ENCODE measurements at regions not wholly inside any gene's neighbourhood (a gene's known extent, or its start where the extent isn't known, plus 50 kb on each side); places are given as distances from the start of the nearest gene placed in this dataset.

GRCh38 chr2:77823028-77823427 lies 300.9 kb upstream of the LRRTM4 start:
- Histone ChIP-seq H3K27me3 (ENCODE audit: control insufficient read depth, insufficient read depth, low read length) (no peaks in the 10 kb centered on the region), H3K27ac (ENCODE audit: low read depth in 2 of 2, low read length in 2 of 2) (no peak overlapping the region), H3K9ac (ENCODE audit: low read length in 3 of 3) (no peak overlapping the region), H3K4me1 (ENCODE audit: control insufficient read depth in 2 of 3, insufficient read depth in 2 of 3, low read depth in 1 of 3, low read length in 3 of 3) (no peaks in the 10 kb centered on the region), H3K4me3 (ENCODE audit: low read length in 3 of 3) (no peak overlapping the region), H3K36me3 (ENCODE audit: control insufficient read depth in 2 of 3, insufficient read depth in 3 of 3, low read length in 3 of 3) (no peaks in the 10 kb centered on the region), H3K9me3 (ENCODE audit: control insufficient read depth in 2 of 3, insufficient read depth in 1 of 3, low read length in 3 of 3) (no peaks in the 10 kb centered on the region)
- no peak for DNase-seq
- TF ChIP-seq, protein P1, sequence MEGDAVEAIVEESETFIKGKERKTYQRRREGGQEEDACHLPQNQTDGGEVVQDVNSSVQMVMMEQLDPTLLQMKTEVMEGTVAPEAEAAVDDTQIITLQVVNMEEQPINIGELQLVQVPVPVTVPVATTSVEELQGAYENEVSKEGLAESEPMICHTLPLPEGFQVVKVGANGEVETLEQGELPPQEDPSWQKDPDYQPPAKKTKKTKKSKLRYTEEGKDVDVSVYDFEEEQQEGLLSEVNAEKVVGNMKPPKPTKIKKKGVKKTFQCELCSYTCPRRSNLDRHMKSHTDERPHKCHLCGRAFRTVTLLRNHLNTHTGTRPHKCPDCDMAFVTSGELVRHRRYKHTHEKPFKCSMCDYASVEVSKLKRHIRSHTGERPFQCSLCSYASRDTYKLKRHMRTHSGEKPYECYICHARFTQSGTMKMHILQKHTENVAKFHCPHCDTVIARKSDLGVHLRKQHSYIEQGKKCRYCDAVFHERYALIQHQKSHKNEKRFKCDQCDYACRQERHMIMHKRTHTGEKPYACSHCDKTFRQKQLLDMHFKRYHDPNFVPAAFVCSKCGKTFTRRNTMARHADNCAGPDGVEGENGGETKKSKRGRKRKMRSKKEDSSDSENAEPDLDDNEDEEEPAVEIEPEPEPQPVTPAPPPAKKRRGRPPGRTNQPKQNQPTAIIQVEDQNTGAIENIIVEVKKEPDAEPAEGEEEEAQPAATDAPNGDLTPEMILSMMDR (IDR thresholded peaks at IDR 0.05; ENCODE audit: borderline replicate concordance, extremely low read depth, insufficient read depth) = no peak
- intact Hi-C loops (cut with DNase I) = no loop called here
- no peak for FAIRE-seq

DNA sequence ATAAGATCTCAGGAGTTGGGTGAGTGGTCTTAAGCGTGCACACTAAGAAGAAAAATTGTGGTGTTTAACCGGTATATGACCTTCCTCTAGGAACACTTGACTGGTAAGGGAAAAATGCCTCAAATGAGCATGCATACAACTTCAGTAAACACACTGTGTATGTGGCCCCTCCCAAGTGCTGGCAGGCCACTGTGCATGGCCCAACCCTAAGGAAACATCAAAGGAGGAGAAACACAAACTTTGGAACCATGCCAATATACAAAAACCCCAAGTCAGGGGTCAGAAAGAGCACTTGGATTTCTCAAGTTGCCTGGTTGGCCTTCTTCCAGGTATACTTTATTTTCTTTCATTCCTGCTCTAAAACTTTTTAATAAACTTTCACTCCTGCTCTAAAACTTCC lies 308.9 kb upstream of the LRRTM4 start:
- no peak overlapping the region for H3K4me3 ChIP-seq (ENCODE audit: low read length in 3 of 3)
- peaks cover 0 to 17% (median 4%) of the 10 kb centered on the region in 3 donors for H3K9me3 ChIP-seq (ENCODE audit: control insufficient read depth in 2 of 3, insufficient read depth in 1 of 3, low read length in 3 of 3)
- H3K9ac ChIP-seq (ENCODE audit: low read length in 3 of 3) = no peak overlapping the region
- FAIRE-seq (no peak), DNase-seq (no peak)
- intact Hi-C loops (cut with DNase I) = no loop called here
- H3K27me3 ChIP-seq (ENCODE audit: control insufficient read depth, insufficient read depth, low read length) = no peaks in the 10 kb centered on the region
- no peak overlapping the region for H3K27ac ChIP-seq (ENCODE audit: low read depth in 2 of 2, low read length in 2 of 2)
- no peaks in the 10 kb centered on the region for H3K4me1 ChIP-seq (ENCODE audit: control insufficient read depth in 2 of 3, insufficient read depth in 2 of 3, low read depth in 1 of 3, low read length in 3 of 3)
- TF ChIP-seq, protein P1 (IDR thresholded peaks at IDR 0.05; ENCODE audit: borderline replicate concordance, extremely low read depth, insufficient read depth) = no peak
- H3K36me3 ChIP-seq (ENCODE audit: control insufficient read depth in 2 of 3, insufficient read depth in 3 of 3, low read length in 3 of 3) = no peaks in the 10 kb centered on the region

GRCh38 chr2:77831471-77831870 lies 309.3 kb upstream of the LRRTM4 start:
- DNase-seq = no peak
- intact Hi-C loops (cut with DNase I) = no loop called here
- no peak for FAIRE-seq
- no peaks in the 10 kb centered on the region for H3K4me1 ChIP-seq (ENCODE audit: control insufficient read depth in 2 of 3, insufficient read depth in 2 of 3, low read depth in 1 of 3, low read length in 3 of 3)
- no peaks in the 10 kb centered on the region for H3K36me3 ChIP-seq (ENCODE audit: control insufficient read depth in 2 of 3, insufficient read depth in 3 of 3, low read length in 3 of 3)
- H3K4me3 ChIP-seq (ENCODE audit: low read length in 3 of 3) = no peak overlapping the region
- H3K27ac ChIP-seq (ENCODE audit: low read depth in 2 of 2, low read length in 2 of 2) = no peak overlapping the region
- TF ChIP-seq, protein P1 (IDR thresholded peaks at IDR 0.05; ENCODE audit: borderline replicate concordance, extremely low read depth, insufficient read depth) = no peak
- no peak overlapping the region for H3K9ac ChIP-seq (ENCODE audit: low read length in 3 of 3)
- no peaks in the 10 kb centered on the region for H3K27me3 ChIP-seq (ENCODE audit: control insufficient read depth, insufficient read depth, low read length)
- H3K9me3 ChIP-seq (ENCODE audit: control insufficient read depth in 2 of 3, insufficient read depth in 1 of 3, low read length in 3 of 3) = peaks cover 0 to 17% (median 4%) of the 10 kb centered on the region in 3 donors

DNA sequence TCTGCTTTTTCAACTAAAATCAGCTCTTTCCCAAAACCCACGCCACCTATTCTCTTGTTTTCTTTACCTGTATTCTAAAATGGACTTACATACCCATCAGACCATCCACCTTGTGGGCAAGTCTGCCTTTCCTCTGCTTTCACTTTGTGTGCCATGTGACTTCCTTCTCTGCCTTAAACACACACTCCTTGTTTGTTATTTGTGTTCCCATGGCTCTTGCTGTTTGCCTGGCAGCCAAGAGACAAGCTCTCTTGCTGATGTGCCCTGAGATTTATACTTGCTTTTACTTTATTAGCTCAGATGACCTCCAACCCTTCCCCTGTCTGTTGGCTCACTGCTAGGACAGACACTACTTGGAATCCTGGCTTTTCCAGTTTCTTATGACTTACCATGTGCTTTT lies 309.7 kb upstream of the LRRTM4 start:
- FAIRE-seq (no peak), DNase-seq (no peak)
- TF ChIP-seq, protein P1 (IDR thresholded peaks at IDR 0.05; ENCODE audit: borderline replicate concordance, extremely low read depth, insufficient read depth) = no peak
- H3K9me3 ChIP-seq (ENCODE audit: control insufficient read depth in 2 of 3, insufficient read depth in 1 of 3, low read length in 3 of 3) = peaks cover 0 to 17% (median 4%) of the 10 kb centered on the region in 3 donors
- H3K4me1 ChIP-seq (ENCODE audit: control insufficient read depth in 2 of 3, insufficient read depth in 2 of 3, low read depth in 1 of 3, low read length in 3 of 3) = no peaks in the 10 kb centered on the region
- no peak overlapping the region for H3K9ac ChIP-seq (ENCODE audit: low read length in 3 of 3)
- no peaks in the 10 kb centered on the region for H3K36me3 ChIP-seq (ENCODE audit: control insufficient read depth in 2 of 3, insufficient read depth in 3 of 3, low read length in 3 of 3)
- no peak overlapping the region for H3K27ac ChIP-seq (ENCODE audit: low read depth in 2 of 2, low read length in 2 of 2)
- H3K27me3 ChIP-seq (ENCODE audit: control insufficient read depth, insufficient read depth, low read length) = no peaks in the 10 kb centered on the region
- intact Hi-C loops (cut with DNase I) = no loop called here
- H3K4me3 ChIP-seq (ENCODE audit: low read length in 3 of 3) = no peak overlapping the region

Data from kidney (tissue), 13 donors.